SK-N-MC (cell line): ENCODE measurements at regions not wholly inside any gene's neighbourhood (a gene's known extent, or its start where the extent isn't known, plus 50 kb on each side); places are given as distances from the start of the nearest gene placed in this dataset.

Source experiments
- EZH2 ChIP-seq: fragments of 200-600 bp; sonication (generic); IDR thresholded peaks from one replicate; pipeline ENCODE4 v1.6.1; 2017; ENCODE audit warnings: antibody characterized with exemption
- FOXP2 ChIP-seq: optimal IDR thresholded peaks from 2 replicates; pipeline ENCODE3; 2011; ENCODE audit warnings: mild to moderate bottlenecking, moderate library complexity; ENCODE audit not compliant: insufficient read depth; ENCODE audit errors: extremely low read length, control extremely low read depth
- POLR2AphosphoS5 ChIP-seq: IDR thresholded peaks from 2 replicates; pipeline ENCODE4 v1.6.1; 2012; ENCODE audit warnings: mild to moderate bottlenecking, low read depth, low read length, borderline replicate concordance

GRCh38 chr4:188299161-188299560 is 159.9 kb downstream of the TRIML1 start:
- TF ChIP-seq POLR2AphosphoS5 (no peak), EZH2 (no peak), FOXP2 (no peak)
